Medulla oblongata (tissue), 1 donor: ENCODE measurements at regions not wholly inside any gene's neighbourhood (a gene's known extent, or its start where the extent isn't known, plus 50 kb on each side); places are given as distances from the start of the nearest gene placed in this dataset.
"Not testable (repeated sequence)": the region's sequence is repeated elsewhere in the genome, so short reads cannot be mapped to it uniquely, and the experiment has no call there.

Experiments
- DNase-seq: peaks from one replicate; pipeline ENCODE4 v3.0.0-alpha.2; 2015; ENCODE audit errors: extremely low spot score

- DNase-seq, result no peak
Observed at GRCh38 chr2:228592925-228593324, 411.4 kb upstream of the SPHKAP start.

- no peak for DNase-seq
Observed at GRCh38 chr2:228590681-228591080, 409.2 kb upstream of the SPHKAP start.

- no peak for DNase-seq
Observed at GRCh38 chr2:228589115-228589514, 407.6 kb upstream of the SPHKAP start.

GRCh38 chr2:228581731-228582130, 400.2 kb upstream of the SPHKAP start:
- no peak for DNase-seq

- no peak for DNase-seq
Observed at GRCh38 chr2:228575897-228576296, 394.4 kb upstream of the SPHKAP start.

- not testable (repeated sequence) for DNase-seq
Observed at GRCh38 chr2:228568275-228568674, 386.8 kb upstream of the SPHKAP start.

GRCh38 chr2:228561816-228562215, 380.3 kb upstream of the SPHKAP start:
- no peak for DNase-seq

GRCh38 chr2:228559774-228560415, 378.4 kb upstream of the SPHKAP start:
- DNase-seq, result no peak

GRCh38 chr2:228556717-228557116, 375.2 kb upstream of the SPHKAP start:
- DNase-seq, result no peak

GRCh38 chr2:228549441-228550007, 368.0 kb upstream of the SPHKAP start:
- DNase-seq, result no peak

GRCh38 chr2:228548230-228548629, 366.7 kb upstream of the SPHKAP start:
- no peak for DNase-seq

- no peak for DNase-seq
Observed at GRCh38 chr2:228545748-228546145, 364.3 kb upstream of the SPHKAP start.

GRCh38 chr2:228545041-228545747, 363.7 kb upstream of the SPHKAP start:
- DNase-seq, result no peak

- no peak for DNase-seq
Observed at GRCh38 chr2:228543117-228543516, 361.6 kb upstream of the SPHKAP start.

GRCh38 chr2:228542277-228542676, 360.8 kb upstream of the SPHKAP start:
- DNase-seq, result no peak

GRCh38 chr2:228541789-228542188, 360.3 kb upstream of the SPHKAP start:
- no peak for DNase-seq

GRCh38 chr2:228540976-228541375, 359.5 kb upstream of the SPHKAP start:
- DNase-seq, result no peak

- no peak for DNase-seq
Observed at GRCh38 chr2:228535396-228535795, 353.9 kb upstream of the SPHKAP start.

GRCh38 chr2:228533156-228533555, 351.7 kb upstream of the SPHKAP start:
- DNase-seq, result no peak

- DNase-seq, result no peak
Observed at GRCh38 chr2:228532233-228532632, 350.7 kb upstream of the SPHKAP start.

- DNase-seq, result no peak
Observed at GRCh38 chr2:228527197-228527881, 345.9 kb upstream of the SPHKAP start.

GRCh38 chr2:228526687-228527086, 345.2 kb upstream of the SPHKAP start:
- no peak for DNase-seq

GRCh38 chr2:228522977-228523376, 341.5 kb upstream of the SPHKAP start:
- no peak for DNase-seq
